Body of pancreas (tissue), 4 donors: ENCODE measurements at regions not wholly inside any gene's neighbourhood (a gene's known extent, or its start where the extent isn't known, plus 50 kb on each side); places are given as distances from the start of the nearest gene placed in this dataset.

ENCODE experiments used
- POLR2A ChIP-seq, 3 donors: fragments of 450-650 bp; IDR thresholded peaks; one replicate each; pipeline ENCODE4 v1.6.1; 2016; ENCODE audit warnings: antibody characterized with exemption in 3 of 3, mild to moderate bottlenecking in 2 of 3
- TF ChIP-seq, protein P1 (sequence below), 7 experiments: fragments of 450-650 bp in 4 of 7; fragments of 200-600 bp in 3 of 7; sonication (generic) in 3 of 7; IDR thresholded peaks; one replicate each; pipeline ENCODE4 v1.5.1; 2016 to 2019; ENCODE audit warnings: antibody characterized with exemption in 7 of 7

DNA sequence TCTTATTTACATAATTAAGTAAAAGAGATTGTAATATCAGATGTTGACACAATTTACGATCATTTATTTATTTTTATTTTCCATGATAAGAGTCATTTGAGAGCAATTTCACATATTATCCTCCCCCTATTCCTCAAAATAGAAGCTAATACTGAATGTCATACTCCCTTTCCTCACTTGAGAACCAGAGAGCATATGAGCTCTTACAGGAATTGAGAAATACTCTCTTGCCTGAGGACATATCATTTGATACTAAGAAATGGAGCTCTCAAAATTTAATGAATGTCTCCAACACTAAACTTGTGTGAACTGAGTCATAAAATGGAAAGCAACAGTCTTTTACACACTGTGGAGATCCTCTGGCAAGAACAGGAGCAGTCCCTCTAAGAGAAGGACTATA is 68.5 kb upstream of the CHST9 start:
- TF ChIP-seq, protein P1, sequence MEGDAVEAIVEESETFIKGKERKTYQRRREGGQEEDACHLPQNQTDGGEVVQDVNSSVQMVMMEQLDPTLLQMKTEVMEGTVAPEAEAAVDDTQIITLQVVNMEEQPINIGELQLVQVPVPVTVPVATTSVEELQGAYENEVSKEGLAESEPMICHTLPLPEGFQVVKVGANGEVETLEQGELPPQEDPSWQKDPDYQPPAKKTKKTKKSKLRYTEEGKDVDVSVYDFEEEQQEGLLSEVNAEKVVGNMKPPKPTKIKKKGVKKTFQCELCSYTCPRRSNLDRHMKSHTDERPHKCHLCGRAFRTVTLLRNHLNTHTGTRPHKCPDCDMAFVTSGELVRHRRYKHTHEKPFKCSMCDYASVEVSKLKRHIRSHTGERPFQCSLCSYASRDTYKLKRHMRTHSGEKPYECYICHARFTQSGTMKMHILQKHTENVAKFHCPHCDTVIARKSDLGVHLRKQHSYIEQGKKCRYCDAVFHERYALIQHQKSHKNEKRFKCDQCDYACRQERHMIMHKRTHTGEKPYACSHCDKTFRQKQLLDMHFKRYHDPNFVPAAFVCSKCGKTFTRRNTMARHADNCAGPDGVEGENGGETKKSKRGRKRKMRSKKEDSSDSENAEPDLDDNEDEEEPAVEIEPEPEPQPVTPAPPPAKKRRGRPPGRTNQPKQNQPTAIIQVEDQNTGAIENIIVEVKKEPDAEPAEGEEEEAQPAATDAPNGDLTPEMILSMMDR (IDR thresholded peaks at IDR 0.05), result no peak
- no peak for TF ChIP-seq POLR2A (IDR thresholded peaks at IDR 0.05)
